Daoy (cell line): ENCODE measurements at regions not wholly inside any gene's neighbourhood (a gene's known extent, or its start where the extent isn't known, plus 50 kb on each side); places are given as distances from the start of the nearest gene placed in this dataset.

Source experiments
- DNase-seq: peaks from one replicate; pipeline ENCODE4 v3.0.0-alpha.2; 2015; ENCODE audit warnings: low read depth

GRCh38 chr2:74759986-74760385, 73.9 kb upstream of the HK2 start:
- no peak for DNase-seq

- DNase-seq = no peak
Observed at GRCh38 chr2:74760875-74761630, 72.9 kb upstream of the HK2 start.

DNA sequence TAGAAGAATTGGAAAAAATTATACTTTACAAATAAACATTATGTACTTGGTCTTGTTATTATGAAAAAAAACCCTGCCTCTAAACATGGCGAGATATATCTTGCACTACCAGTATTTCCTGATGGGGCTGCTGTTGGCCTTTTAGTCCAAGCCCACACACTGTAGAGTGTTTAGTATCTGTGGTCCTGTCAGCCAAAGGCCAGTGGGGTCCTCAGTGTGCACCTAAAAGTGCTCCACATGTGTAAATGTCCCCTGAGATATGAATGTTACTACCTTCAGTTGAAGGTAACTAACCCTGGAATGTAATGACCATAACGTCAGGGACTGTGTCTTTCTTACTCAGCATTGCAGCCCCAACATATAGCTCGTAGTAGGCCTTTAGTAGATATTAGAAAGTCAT, 71.1 kb upstream of the HK2 start:
- DNase-seq = no peak

DNA sequence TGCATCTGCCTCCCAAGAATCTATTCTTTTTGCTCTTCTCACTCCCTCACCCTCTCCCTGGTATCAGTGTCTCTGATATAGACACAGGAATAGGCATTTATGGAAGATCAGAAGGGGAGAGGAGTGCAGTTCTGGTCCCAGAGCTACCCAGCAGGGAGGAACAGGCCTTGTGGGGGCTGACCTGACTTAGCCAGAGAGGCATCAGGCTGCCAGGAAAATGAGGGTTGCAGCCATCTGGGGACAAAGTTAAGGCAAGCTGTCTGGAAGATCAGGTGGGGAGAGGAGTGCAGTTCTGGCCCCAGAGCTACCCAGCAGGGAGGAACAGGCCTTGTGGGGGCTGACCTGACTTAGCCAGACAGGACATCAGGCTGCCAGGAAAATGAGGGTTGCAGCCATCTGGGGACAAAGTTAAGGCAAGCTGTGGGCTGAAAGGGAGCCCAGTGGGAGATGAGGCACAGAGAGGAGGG, 69.9 kb upstream of the HK2 start:
- DNase-seq = no peak

DNA sequence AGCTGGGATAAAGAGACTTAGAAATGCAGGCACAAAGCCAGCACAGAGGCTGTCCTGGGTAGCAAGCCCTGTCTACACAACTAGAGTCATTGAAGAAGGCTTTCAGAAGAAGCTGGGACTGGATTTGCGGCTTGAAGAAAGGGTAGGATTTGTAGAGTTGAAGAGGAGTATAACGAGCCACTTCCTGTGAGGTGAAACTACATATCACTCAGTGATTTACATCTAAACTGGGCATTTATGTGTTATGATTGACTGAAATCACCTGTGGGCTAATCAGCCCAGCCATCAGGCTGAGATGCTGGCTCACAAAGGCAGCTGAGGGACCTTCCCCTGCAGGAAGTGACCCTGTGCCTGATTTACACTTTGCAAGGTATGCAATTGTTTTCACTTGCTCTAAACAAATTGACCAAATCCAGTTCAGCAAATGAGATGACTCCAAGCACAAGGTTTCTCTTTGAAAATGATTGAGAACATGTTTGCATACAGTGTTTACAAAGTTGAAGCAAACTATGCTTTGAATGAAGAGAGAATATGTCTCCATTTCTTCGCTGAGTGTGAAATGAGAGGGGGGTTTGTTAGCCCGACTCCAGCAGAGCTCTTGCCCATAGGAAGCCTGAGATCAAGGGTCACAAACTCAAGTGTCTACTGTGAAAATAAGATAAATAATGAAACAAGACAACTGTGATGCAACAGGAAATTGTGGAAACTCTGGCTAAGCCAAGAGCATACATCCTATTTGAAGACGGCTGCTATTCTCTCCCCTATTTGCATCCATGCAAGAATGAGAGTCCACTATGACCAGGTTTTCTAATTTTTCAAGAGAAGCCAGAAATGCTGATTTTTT, 69.3 kb upstream of the HK2 start:
- DNase-seq = no peak

GRCh38 chr2:74766780-74767179, 67.1 kb upstream of the HK2 start:
- DNase-seq = no peak

DNA sequence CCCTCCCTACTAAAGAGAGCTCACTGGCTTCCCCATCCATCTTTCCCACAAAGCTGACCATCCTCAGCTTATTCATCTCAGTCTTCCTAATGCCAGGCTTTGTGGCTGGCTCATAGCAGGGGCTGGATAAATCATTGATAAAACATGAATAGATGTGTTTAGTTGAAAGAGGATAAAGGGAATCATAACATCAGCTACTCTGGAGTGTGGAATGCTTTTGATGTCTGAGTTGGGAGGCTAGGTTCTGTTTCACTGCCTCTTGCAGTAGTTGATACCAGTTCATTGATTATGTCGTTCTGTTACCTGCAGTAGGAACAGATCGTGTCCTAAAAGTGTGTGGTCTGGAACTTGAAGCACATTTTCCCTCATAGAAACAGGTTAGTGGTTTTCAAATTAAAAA, 66.3 kb upstream of the HK2 start:
- DNase-seq = no peak

GRCh38 chr2:74768401-74768914, 65.5 kb upstream of the HK2 start:
- DNase-seq = no peak

GRCh38 chr2:74772046-74772445, 61.9 kb upstream of the HK2 start:
- no peak for DNase-seq

- no peak for DNase-seq
Observed at GRCh38 chr2:74777161-74777900, 56.6 kb upstream of the HK2 start.

GRCh38 chr2:74778381-74779264, 55.3 kb upstream of the HK2 start:
- peak; percentile 20 for DNase-seq

- DNase-seq = no peak
Observed at GRCh38 chr2:74779265-74779558, 54.7 kb upstream of the HK2 start.

DNA sequence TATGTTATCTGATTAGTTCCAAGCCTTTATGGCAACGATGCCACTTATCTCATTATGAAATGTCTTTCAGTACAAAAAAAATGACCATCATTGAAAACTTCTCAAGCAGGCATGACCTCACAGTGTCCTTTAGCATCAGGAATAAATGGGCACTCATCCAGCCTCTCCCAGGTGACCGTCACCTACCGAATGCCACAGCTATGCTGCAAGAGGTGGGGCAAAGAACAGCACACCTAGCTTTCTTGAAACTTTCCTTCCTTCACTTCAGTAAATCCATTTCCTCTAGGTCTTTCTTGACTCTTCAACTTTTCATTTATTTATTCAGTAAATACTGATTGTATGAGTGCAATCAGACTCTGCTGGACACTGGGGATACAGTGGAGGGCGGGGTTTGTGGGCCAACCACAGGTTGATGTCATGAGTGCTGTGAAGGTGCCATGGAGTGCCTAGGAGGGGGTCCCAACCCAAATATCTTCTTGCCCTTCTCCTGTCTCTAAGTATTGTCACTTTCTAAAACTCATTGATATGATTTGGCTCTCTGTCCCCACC, 54.3 kb upstream of the HK2 start:
- DNase-seq = no peak
